RWPE1 (cell line): ENCODE measurements at regions not wholly inside any gene's neighbourhood (a gene's known extent, or its start where the extent isn't known, plus 50 kb on each side); places are given as distances from the start of the nearest gene placed in this dataset.

ENCODE experiments used
- CTCF ChIA-PET: fragments of 350-600 bp; sonication (Branson Sonifier 250); formaldehyde crosslinking; extraction: SDS; loops from one replicate; lab custom pipeline; 2021; lab: Yijun Ruan, JAX
- POLR2A ChIA-PET: fragments of 400-600 bp; formaldehyde crosslinking; extraction: SDS; loops from one replicate; lab custom pipeline; 2020; ENCODE audit warnings: antibody characterized with exemption; ENCODE audit not compliant: low non-redundant PET; lab: Yijun Ruan, JAX
- DNase-seq: peaks from one replicate; pipeline ENCODE4 v3.0.0; 2012; ENCODE audit warnings: low spot score
- H3K27ac ChIP-seq: fragments of 450-650 bp; 2 replicates; pipeline ENCODE4 v1.5.1; 2017
- CTCF ChIP-seq: fragments of 450-650 bp; conservative IDR thresholded peaks from 2 replicates; pipeline ENCODE4 v1.5.1; 2017; ENCODE audit warnings: low read depth, mild to moderate bottlenecking

GRCh38 chr6:8236956-8237355 is 134.6 kb upstream of the EEF1E1 start:
- no peak for DNase-seq
- H3K27ac ChIP-seq: no peak overlapping the region
- ChIA-PET POLR2A (no interaction called here), CTCF (no interaction called here)
- no peak for TF ChIP-seq CTCF

- ChIA-PET POLR2A (no interaction called here), CTCF (no interaction called here)
- no peak for TF ChIP-seq CTCF
- DNase-seq: no peak
- H3K27ac ChIP-seq: no peak overlapping the region
Measured at GRCh38 chr6:8234321-8234720, 132.0 kb upstream of the EEF1E1 start.

- no peak for DNase-seq
- ChIA-PET CTCF (interaction anchor here (0.6 to 0.9 kb wide), 2 partner anchors 11 to 13 kb away, joined by 4 to 5 read pairs; no protein-coding TSS in a partner anchor), POLR2A (no interaction called here)
Measured at GRCh38 chr6:8231956-8232355, 129.6 kb upstream of the EEF1E1 start.

GRCh38 chr6:8229915-8230756 is 127.8 kb upstream of the EEF1E1 start:
- H3K27ac ChIP-seq: no peak overlapping the region
- ChIA-PET POLR2A (no interaction called here), CTCF (interaction anchor here (0.7 to 1.9 kb wide), 2 partner anchors 10 to 905 kb away, joined by 3 to 9 read pairs; no protein-coding TSS in a partner anchor)
- peak; percentile 46 for DNase-seq
- TF ChIP-seq CTCF: no peak

More at GRCh38 chr6:8231956-8232355, 129.6 kb upstream of the EEF1E1 start:
- TF ChIP-seq CTCF: no peak
- H3K27ac ChIP-seq: no peak overlapping the region

- TF ChIP-seq CTCF: no peak
- DNase-seq: no peak
- no peak overlapping the region for H3K27ac ChIP-seq
- POLR2A ChIA-PET: no interaction called here
- CTCF ChIA-PET: interaction anchor here (0.7 kb wide), 1 partner anchor 240 kb away, joined by 3 read pairs; no protein-coding TSS in a partner anchor
Measured at GRCh38 chr6:8225113-8225512, 122.8 kb upstream of the EEF1E1 start.

GRCh38 chr6:8223678-8224077 is 121.3 kb upstream of the EEF1E1 start:
- CTCF ChIA-PET: no interaction called here
- no peak for DNase-seq
- TF ChIP-seq CTCF: no peak
- POLR2A ChIA-PET: no interaction called here
- no peak overlapping the region for H3K27ac ChIP-seq
